GM20431 (cell line): ENCODE measurements at regions not wholly inside any gene's neighbourhood (a gene's known extent, or its start where the extent isn't known, plus 50 kb on each side); places are given as distances from the start of the nearest gene placed in this dataset.
"Not testable (repeated sequence)": the region's sequence is repeated elsewhere in the genome, so short reads cannot be mapped to it uniquely, and the experiment has no call there.

Experiments
- in situ Hi-C: fragments of 300-500 bp; cut with MseI, MboI; formaldehyde crosslinking; loops from one replicate; pipeline ENCODE4 v1.15.0; 2020; ENCODE audit warnings: low sequenced_read_pairs; ENCODE audit not compliant: unreplicated experiment

GRCh38 chr14:105633596-105633995, 107.2 kb downstream of the TMEM121 start:
- in situ Hi-C loops, result not testable (repeated sequence)

GRCh38 chr14:105635560-105635959, 109.2 kb downstream of the TMEM121 start:
- in situ Hi-C loops, result no loop called here

DNA sequence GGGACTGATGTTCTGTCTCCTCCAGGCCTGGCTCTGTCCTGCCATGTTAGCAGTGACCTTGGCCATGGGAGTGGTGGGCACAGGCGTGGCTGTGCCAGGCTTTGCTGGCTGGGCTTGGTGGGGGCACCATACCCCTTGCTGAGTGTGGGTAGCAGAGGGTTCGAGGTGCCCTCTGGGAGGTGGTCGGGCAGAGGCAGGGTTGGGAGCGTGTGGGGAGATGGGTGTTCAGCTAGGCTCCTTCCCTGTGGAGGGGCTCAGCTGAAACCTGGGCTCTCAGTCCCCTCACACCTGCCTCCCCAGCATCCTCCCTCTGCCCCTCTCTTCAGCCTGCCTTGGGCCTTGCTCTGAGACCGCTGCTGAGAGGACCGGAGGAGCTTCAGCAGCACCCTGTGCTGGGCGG, 109.6 kb downstream of the TMEM121 start:
- in situ Hi-C loops, result not testable (repeated sequence)

GRCh38 chr14:105636935-105637334, 110.6 kb downstream of the TMEM121 start:
- in situ Hi-C loops, result no loop called here

GRCh38 chr14:105637345-105637744, 111.0 kb downstream of the TMEM121 start:
- in situ Hi-C loops, result not testable (repeated sequence)

- in situ Hi-C loops, result not testable (repeated sequence)
Observed at GRCh38 chr14:105639969-105640931, 113.9 kb downstream of the TMEM121 start.

DNA sequence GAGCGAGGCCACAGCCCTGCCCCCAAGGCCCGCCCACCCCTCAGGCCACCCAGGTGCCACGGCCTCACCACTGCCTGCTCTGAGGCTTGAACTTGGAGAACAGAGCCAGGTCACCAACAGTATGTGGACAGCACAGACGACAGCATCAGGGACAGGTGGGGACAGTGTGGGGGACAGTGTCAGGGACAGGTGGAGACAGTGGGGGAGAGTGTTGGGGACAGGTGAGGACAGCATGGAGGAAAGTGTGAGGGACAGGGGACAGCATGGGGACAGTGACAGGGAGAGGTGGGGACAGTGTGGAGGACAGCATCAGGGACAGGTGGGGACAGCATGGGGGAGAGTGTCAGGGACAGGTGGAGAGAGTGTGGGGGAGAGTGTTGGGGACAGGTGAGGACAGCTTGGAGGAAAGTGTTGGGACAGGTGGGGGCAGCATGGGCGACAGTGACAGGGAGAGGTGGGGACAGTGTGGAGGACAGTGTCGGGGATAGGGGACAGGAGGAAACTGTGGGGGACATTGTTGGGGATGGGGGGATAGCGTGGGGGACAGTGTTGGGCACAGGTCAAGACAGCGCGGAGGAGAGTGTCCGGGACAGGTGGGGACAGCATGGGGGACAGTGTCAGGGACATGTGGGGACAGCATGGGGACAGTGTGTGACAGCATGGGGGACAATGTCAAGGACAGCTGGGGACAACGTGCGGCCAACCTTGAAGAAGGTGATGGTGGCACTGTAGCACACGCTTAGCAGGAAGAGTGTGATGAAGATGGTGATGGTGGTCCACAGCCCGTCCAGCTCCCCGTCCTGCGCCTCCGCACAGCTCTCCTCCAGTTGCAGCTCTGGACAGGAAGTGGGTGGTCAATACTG, 114.9 kb downstream of the TMEM121 start:
- in situ Hi-C loops, result no loop called here

DNA sequence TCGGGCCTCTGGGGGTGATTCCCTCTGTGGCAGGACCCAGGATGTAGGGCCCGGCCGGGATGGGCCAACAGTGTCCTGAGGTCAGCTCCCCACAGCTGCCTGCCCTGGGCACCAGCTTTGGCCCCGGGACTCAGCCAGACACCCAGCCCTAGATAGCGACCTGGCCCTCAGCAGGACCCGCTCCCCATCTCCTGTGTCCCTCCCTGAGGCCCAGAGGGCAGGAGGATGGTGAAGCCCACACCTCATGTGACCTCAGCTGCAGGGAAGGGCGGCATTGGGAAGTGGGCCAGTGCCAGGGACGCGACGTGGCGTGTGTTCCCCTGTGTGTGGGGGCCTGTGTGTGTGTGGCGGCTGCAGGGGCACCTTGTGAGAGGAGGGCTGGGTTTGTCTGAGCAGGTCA, 115.6 kb downstream of the TMEM121 start:
- in situ Hi-C loops, result not testable (repeated sequence)

- in situ Hi-C loops, result not testable (repeated sequence)
Observed at GRCh38 chr14:105642486-105642885, 116.1 kb downstream of the TMEM121 start.

GRCh38 chr14:105643406-105644052, 117.1 kb downstream of the TMEM121 start:
- in situ Hi-C loops, result not testable (repeated sequence)

DNA sequence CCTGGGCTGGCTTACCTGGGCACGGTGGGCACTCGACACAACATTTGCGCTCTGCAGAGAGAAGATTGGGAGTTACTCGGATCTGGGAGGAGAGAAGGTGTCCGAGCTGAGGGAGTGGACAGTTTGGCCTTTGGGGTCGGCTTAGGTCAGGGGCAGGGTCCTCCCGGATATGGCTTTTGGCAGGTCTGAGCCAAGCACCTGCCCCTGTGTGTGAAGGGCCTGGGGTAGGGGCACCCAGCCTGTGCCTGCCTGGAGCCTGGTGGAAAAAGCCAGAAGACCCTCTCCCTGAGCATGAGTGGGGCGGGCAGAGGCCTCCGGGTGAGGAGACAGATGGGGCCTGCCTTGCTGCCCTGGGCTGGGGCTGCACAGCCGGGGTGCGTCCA, 117.7 kb downstream of the TMEM121 start:
- in situ Hi-C loops, result not testable (repeated sequence)

- in situ Hi-C loops, result not testable (repeated sequence)
Observed at GRCh38 chr14:105644457-105644856, 118.1 kb downstream of the TMEM121 start.

GRCh38 chr14:105644891-105645290, 118.5 kb downstream of the TMEM121 start:
- in situ Hi-C loops, result not testable (repeated sequence)

DNA sequence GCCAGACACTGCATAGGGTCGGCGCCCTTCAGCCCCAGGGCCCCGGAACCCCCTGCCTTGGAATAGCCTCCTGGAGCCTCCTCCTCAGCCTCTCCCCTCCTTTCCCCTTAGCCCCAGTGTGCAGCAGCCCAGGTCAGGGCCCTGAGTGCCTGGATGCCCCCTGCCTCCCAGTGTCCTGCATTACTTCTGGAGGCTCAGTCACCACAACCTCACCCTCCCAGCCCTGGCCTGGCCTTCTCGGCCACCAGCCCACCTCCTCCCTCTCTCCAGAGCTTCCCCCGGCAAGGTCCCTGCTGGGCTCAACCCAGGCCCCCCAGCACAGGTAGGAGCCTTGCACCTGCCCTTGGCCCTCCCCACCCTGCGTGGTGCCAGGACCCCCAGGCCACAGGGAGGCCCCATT, 119.0 kb downstream of the TMEM121 start:
- in situ Hi-C loops, result not testable (repeated sequence)

DNA sequence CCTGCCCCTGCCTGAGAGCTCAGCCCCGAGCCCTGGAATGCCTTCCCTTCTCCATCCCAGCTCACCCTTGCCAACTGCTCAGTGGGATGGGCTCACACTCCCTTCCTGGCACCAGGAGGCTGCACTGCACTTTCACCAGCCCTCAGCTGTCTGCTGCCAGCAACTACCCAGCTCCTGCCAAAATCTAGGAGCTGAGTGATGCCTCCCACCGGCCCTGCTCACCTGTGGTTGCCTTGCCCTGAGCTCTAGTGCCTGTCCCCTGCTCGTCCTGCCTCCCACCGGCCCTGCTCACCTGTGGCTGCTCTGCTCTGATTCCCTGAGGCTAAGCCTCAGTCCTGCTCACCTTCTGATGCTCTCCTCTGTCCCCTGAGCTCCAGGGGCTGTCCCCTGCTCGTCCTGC, 119.8 kb downstream of the TMEM121 start:
- in situ Hi-C loops, result no loop called here

- in situ Hi-C loops, result not testable (repeated sequence)
Observed at GRCh38 chr14:105646711-105647281, 120.4 kb downstream of the TMEM121 start.

GRCh38 chr14:105647426-105647783, 121.0 kb downstream of the TMEM121 start:
- in situ Hi-C loops, result not testable (repeated sequence)

DNA sequence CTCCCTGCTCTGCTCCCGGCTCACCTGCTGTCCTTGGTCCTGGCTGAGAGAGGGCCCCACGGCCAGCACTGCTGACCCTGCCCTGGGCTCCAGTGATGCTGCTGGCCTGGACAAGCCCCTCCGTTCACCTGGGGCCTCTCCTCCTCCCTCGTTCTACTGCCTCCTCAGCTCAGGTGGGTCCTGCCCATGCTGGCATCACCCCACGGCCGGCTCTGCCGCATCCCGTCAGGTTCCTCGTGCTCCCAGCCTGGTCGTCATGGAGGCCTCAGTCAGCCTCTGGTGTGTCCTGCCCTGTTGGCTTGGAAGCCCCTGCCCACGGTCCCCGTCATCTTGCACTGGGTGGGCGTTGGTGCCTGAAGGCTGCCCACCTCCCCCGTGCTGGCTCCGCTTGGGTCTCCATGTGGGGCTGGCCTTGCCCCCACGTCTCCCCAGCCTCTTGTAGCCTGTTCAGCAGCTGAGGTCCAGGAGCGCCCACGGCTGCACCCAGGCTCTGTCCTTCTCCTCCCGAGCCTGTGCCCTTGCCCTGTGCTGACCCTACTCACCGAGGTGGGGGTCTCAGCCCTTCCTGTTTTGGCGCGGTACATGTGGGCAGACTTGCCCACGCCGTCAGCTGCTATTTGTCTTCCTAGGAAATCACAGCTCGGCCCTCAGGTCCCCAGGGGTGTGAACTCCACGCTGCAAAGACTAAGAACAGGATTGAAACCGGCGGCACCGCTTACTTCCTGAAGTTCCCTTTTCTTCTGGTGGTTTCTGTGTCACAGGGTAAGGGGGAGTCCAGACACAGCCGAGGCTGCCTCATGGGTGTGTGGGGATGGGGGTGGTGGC, 121.6 kb downstream of the TMEM121 start:
- in situ Hi-C loops, result no loop called here
